ENCODE measurements at regions not wholly inside any gene's neighbourhood (a gene's known extent, or its start where the extent isn't known, plus 50 kb on each side); places are given as distances from the start of the nearest gene placed in this dataset.

- Histone ChIP-seq H2AFZ (ENCODE audit: low read length) (no peak overlapping the region), H3K4me3 (ENCODE audit: extremely low read depth in 1 of 4, insufficient read depth in 2 of 4, low read depth in 3 of 4, low read length in 4 of 4) (no peak overlapping the region)
- POLR2A ChIA-PET (ENCODE audit: partially characterized antibody), result no interaction called here
- TF ChIP-seq, protein P1, sequence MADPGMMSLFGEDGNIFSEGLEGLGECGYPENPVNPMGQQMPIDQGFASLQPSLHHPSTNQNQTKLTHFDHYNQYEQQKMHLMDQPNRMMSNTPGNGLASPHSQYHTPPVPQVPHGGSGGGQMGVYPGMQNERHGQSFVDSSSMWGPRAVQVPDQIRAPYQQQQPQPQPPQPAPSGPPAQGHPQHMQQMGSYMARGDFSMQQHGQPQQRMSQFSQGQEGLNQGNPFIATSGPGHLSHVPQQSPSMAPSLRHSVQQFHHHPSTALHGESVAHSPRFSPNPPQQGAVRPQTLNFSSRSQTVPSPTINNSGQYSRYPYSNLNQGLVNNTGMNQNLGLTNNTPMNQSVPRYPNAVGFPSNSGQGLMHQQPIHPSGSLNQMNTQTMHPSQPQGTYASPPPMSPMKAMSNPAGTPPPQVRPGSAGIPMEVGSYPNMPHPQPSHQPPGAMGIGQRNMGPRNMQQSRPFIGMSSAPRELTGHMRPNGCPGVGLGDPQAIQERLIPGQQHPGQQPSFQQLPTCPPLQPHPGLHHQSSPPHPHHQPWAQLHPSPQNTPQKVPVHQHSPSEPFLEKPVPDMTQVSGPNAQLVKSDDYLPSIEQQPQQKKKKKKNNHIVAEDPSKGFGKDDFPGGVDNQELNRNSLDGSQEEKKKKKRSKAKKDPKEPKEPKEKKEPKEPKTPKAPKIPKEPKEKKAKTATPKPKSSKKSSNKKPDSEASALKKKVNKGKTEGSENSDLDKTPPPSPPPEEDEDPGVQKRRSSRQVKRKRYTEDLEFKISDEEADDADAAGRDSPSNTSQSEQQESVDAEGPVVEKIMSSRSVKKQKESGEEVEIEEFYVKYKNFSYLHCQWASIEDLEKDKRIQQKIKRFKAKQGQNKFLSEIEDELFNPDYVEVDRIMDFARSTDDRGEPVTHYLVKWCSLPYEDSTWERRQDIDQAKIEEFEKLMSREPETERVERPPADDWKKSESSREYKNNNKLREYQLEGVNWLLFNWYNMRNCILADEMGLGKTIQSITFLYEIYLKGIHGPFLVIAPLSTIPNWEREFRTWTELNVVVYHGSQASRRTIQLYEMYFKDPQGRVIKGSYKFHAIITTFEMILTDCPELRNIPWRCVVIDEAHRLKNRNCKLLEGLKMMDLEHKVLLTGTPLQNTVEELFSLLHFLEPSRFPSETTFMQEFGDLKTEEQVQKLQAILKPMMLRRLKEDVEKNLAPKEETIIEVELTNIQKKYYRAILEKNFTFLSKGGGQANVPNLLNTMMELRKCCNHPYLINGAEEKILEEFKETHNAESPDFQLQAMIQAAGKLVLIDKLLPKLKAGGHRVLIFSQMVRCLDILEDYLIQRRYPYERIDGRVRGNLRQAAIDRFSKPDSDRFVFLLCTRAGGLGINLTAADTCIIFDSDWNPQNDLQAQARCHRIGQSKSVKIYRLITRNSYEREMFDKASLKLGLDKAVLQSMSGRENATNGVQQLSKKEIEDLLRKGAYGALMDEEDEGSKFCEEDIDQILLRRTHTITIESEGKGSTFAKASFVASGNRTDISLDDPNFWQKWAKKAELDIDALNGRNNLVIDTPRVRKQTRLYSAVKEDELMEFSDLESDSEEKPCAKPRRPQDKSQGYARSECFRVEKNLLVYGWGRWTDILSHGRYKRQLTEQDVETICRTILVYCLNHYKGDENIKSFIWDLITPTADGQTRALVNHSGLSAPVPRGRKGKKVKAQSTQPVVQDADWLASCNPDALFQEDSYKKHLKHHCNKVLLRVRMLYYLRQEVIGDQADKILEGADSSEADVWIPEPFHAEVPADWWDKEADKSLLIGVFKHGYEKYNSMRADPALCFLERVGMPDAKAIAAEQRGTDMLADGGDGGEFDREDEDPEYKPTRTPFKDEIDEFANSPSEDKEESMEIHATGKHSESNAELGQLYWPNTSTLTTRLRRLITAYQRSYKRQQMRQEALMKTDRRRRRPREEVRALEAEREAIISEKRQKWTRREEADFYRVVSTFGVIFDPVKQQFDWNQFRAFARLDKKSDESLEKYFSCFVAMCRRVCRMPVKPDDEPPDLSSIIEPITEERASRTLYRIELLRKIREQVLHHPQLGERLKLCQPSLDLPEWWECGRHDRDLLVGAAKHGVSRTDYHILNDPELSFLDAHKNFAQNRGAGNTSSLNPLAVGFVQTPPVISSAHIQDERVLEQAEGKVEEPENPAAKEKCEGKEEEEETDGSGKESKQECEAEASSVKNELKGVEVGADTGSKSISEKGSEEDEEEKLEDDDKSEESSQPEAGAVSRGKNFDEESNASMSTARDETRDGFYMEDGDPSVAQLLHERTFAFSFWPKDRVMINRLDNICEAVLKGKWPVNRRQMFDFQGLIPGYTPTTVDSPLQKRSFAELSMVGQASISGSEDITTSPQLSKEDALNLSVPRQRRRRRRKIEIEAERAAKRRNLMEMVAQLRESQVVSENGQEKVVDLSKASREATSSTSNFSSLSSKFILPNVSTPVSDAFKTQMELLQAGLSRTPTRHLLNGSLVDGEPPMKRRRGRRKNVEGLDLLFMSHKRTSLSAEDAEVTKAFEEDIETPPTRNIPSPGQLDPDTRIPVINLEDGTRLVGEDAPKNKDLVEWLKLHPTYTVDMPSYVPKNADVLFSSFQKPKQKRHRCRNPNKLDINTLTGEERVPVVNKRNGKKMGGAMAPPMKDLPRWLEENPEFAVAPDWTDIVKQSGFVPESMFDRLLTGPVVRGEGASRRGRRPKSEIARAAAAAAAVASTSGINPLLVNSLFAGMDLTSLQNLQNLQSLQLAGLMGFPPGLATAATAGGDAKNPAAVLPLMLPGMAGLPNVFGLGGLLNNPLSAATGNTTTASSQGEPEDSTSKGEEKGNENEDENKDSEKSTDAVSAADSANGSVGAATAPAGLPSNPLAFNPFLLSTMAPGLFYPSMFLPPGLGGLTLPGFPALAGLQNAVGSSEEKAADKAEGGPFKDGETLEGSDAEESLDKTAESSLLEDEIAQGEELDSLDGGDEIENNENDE (IDR thresholded peaks at IDR 0.05; ENCODE audit: insufficient replicate concordance, low read length), result no peak
These were observed 109.6 kb upstream of the BMP2 start for GRCh38 chr20:6657904-6658303.

More at GRCh38 chr20:6657904-6658303, 109.6 kb upstream of the BMP2 start:
- H3K14ac ChIP-seq (ENCODE audit: insufficient read length), result no peak overlapping the region
- no peak overlapping the region for H3K4me2 ChIP-seq (ENCODE audit: insufficient read depth in 1 of 2, low read depth in 2 of 2, low read length in 2 of 2)
- no peaks in the 10 kb centered on the region for H3K9me3 ChIP-seq (ENCODE audit: insufficient read depth in 2 of 2, low read depth in 1 of 2, low read length in 1 of 2)
- FAIRE-seq (no peak), DNase-seq (ENCODE audit: low read depth in 1 of 2, low spot score in 2 of 2) (no peak)
- H3K27me3 ChIP-seq (replicated peaks in 1 of 4; ENCODE audit: control insufficient read depth in 3 of 4, extremely low read depth in 1 of 4, insufficient read depth in 3 of 4, low read length in 3 of 4), result no peaks in the 10 kb centered on the region
- WGBS, 2 experiments (ENCODE audit: extremely low coverage in 1 of 2, insufficient coverage in 1 of 2, insufficient read length in 1 of 2, insufficient replicate concordance in 2 of 2, low coverage in 1 of 2, low lambda C conversion rate in 2 of 2, missing lambda C conversion rate in 1 of 2), result 87% methylated on average over 2 of the region's 2 CpGs; no CpG with 5 or more reads in 1 of the 2 experiments
- no peak overlapping the region for H2BK5ac ChIP-seq (ENCODE audit: low read depth, low read length)
- H2BK12ac ChIP-seq (ENCODE audit: low read depth, low read length), result no peak overlapping the region
- no peak overlapping the region for H3K23ac ChIP-seq (ENCODE audit: insufficient read length)
- no peak overlapping the region for H3K9ac ChIP-seq (replicated peaks in 1 of 4; ENCODE audit: extremely low read depth in 1 of 4, low read depth in 3 of 4, low read length in 3 of 4)
- H3K36me3 ChIP-seq (ENCODE audit: control insufficient read depth in 2 of 4, insufficient read depth in 4 of 4, low read length in 3 of 4), result no peaks in the 10 kb centered on the region
- H4K5ac ChIP-seq (ENCODE audit: insufficient read length, low read depth, low read length), result no peak overlapping the region
- H3K79me1 ChIP-seq (ENCODE audit: low read depth, low read length), result no peaks in the 10 kb centered on the region
- H3K18ac ChIP-seq (ENCODE audit: extremely low read depth, low read length), result no peak overlapping the region
- no peaks in the 10 kb centered on the region for H3K79me2 ChIP-seq (ENCODE audit: control insufficient read depth in 1 of 2, insufficient read depth in 2 of 2, low read length in 2 of 2)
- CTCF ChIA-PET (ENCODE audit: partially characterized antibody), result interaction anchor here (0.7 to 1.2 kb wide), 2 partner anchors 99 to 431 kb away, joined by 3 to 4 read pairs; no protein-coding TSS in a partner anchor
- H3K56ac ChIP-seq (replicated peaks; ENCODE audit: insufficient read length, low read depth, low read length), result no peak overlapping the region
- no peak overlapping the region for H2AK5ac ChIP-seq (ENCODE audit: low read depth, low read length)
- H3K23me2 ChIP-seq (ENCODE audit: low read depth, low read length), result no peaks in the 10 kb centered on the region; the same call in 1 of the 2 replicates
- H4K8ac ChIP-seq (ENCODE audit: extremely low read depth, insufficient read depth, low read length), result no peak overlapping the region
- H2BK20ac ChIP-seq (ENCODE audit: low read length), result no peak overlapping the region
- no peak overlapping the region for H2BK15ac ChIP-seq (ENCODE audit: low read length)
- 0 out of 7 replicates have a peak, but pooled peaks cover 0 to 2% (median 0%) of the 10 kb centered on the region in 4 experiments for H3K4me1 ChIP-seq (replicated peaks in 1 of 4; ENCODE audit: control insufficient read depth in 3 of 4, insufficient read depth in 4 of 4, low read length in 3 of 4)
- no peak overlapping the region for H3K27ac ChIP-seq (ENCODE audit: low read depth, low read length)
- no peak overlapping the region for H4K91ac ChIP-seq (replicated peaks; ENCODE audit: insufficient read length, low read length)
- H2BK120ac ChIP-seq (replicated peaks; ENCODE audit: low read depth, low read length), result no peak overlapping the region
- no peaks in the 10 kb centered on the region for H4K20me1 ChIP-seq (replicated peaks in 1 of 2; ENCODE audit: control insufficient read depth in 1 of 2, insufficient read depth in 2 of 2, low read length in 2 of 2)
- H3K4ac ChIP-seq (replicated peaks; ENCODE audit: insufficient read length, low read depth, low read length), result no peak overlapping the region
